B cell (primary cell): ENCODE measurements at regions not wholly inside any gene's neighbourhood (a gene's known extent, or its start where the extent isn't known, plus 50 kb on each side); places are given as distances from the start of the nearest gene placed in this dataset.

Experiments
- EZH2 ChIP-seq: IDR thresholded peaks from 2 replicates; pipeline ENCODE4 v1.6.1; 2012; ENCODE audit warnings: borderline replicate concordance, low read depth, mild to moderate bottlenecking, moderate library complexity, low read length; ENCODE audit not compliant: insufficient read depth, poor library complexity, severe bottlenecking
- TF ChIP-seq, protein P1 (sequence below): fragments of 200-600 bp; IDR thresholded peaks from one replicate; pipeline ENCODE4 v1.8.0; 2022; ENCODE audit warnings: antibody characterized with exemption, mild to moderate bottlenecking

GRCh38 chr17:12605222-12605621, 60.5 kb upstream of the MYOCD start:
- TF ChIP-seq, protein P1, sequence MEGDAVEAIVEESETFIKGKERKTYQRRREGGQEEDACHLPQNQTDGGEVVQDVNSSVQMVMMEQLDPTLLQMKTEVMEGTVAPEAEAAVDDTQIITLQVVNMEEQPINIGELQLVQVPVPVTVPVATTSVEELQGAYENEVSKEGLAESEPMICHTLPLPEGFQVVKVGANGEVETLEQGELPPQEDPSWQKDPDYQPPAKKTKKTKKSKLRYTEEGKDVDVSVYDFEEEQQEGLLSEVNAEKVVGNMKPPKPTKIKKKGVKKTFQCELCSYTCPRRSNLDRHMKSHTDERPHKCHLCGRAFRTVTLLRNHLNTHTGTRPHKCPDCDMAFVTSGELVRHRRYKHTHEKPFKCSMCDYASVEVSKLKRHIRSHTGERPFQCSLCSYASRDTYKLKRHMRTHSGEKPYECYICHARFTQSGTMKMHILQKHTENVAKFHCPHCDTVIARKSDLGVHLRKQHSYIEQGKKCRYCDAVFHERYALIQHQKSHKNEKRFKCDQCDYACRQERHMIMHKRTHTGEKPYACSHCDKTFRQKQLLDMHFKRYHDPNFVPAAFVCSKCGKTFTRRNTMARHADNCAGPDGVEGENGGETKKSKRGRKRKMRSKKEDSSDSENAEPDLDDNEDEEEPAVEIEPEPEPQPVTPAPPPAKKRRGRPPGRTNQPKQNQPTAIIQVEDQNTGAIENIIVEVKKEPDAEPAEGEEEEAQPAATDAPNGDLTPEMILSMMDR: no peak
- TF ChIP-seq EZH2: no peak
